PC-3 (cell line): ENCODE measurements at regions not wholly inside any gene's neighbourhood (a gene's known extent, or its start where the extent isn't known, plus 50 kb on each side); places are given as distances from the start of the nearest gene placed in this dataset.

Experiments used
- ATAC-seq: fragments of 200-7000 bp; cut with Tn5 transposase; 2 replicates; pipeline ENCODE4 v1.9.1; 2020; ENCODE audit warnings: mild to moderate bottlenecking, moderate library complexity
- BruUV-seq: library from RNA; stranded (reverse); fragments of 400-500 nt; replicated peaks from 2 replicates; lab custom pipeline; 2021; lab: Mats Ljungman, UMichigan
- CTCF ChIA-PET: fragments of 300-600 bp; sonication (Branson Sonifier 250); formaldehyde crosslinking; loops from one replicate; lab custom pipeline; 2022; ENCODE audit warnings: antibody characterized with exemption; lab: Charles Lee
- POLR2A ChIA-PET: fragments of 300-600 bp; sonication (Branson Sonifier 250); formaldehyde crosslinking; loops from one replicate; lab custom pipeline; 2022; ENCODE audit warnings: antibody characterized with exemption; ENCODE audit not compliant: unreplicated experiment; lab: Charles Lee
- DNase-seq: peaks from one replicate; pipeline ENCODE4 v3.0.0-alpha.2; 2015
- H2AFZ ChIP-seq: fragments of 300-600 bp; sonication (generic); 2 replicates; pipeline ENCODE4 v1.6.0; 2016; ENCODE audit warnings: antibody characterized with exemption, low read length
- H3F3A ChIP-seq: fragments of 300-600 bp; sonication (generic); one replicate; pipeline ENCODE4 v1.6.0; 2017; ENCODE audit warnings: antibody characterized with exemption, low read length, control low read depth, mild to moderate bottlenecking; ENCODE audit not compliant: unreplicated experiment
- H3K27ac ChIP-seq: fragments of 300-600 bp; sonication (generic); 2 replicates; pipeline ENCODE4 v1.5.1; 2016; ENCODE audit warnings: mild to moderate bottlenecking, low read length
- H3K27me3 ChIP-seq: fragments of 300-600 bp; sonication (generic); 2 replicates; pipeline ENCODE4 v1.6.1; 2016; ENCODE audit warnings: low read length, mixed read lengths
- H3K36me3 ChIP-seq: fragments of 300-600 bp; sonication (generic); 2 replicates; pipeline ENCODE4 v1.6.1; 2016; ENCODE audit warnings: low read depth, mixed run types, low read length, mixed read lengths
- H3K4me1 ChIP-seq: fragments of 300-600 bp; sonication (generic); 2 replicates; pipeline ENCODE4 v1.5.1; 2016; ENCODE audit warnings: low read length; ENCODE audit not compliant: insufficient read depth
- H3K4me2 ChIP-seq: fragments of 300-600 bp; sonication (generic); 2 replicates; pipeline ENCODE4 v1.6.0; 2016; ENCODE audit warnings: low read length
- H3K4me3 ChIP-seq: fragments of 300-600 bp; sonication (generic); 2 replicates; pipeline ENCODE4 v1.5.1; 2016; ENCODE audit warnings: mild to moderate bottlenecking, low read length, mixed read lengths
- H3K79me2 ChIP-seq: fragments of 300-600 bp; sonication (generic); 2 replicates; pipeline ENCODE4 v1.6.1; 2017; ENCODE audit warnings: low read length, mixed read lengths
- H3K9ac ChIP-seq: fragments of 300-600 bp; sonication (generic); 2 replicates; pipeline ENCODE4 v1.6.0; 2016; ENCODE audit warnings: mild to moderate bottlenecking, low read length
- H3K9me2 ChIP-seq: fragments of 300-600 bp; sonication (generic); replicated peaks from 2 replicates; pipeline ENCODE4 v1.6.1; 2016; ENCODE audit warnings: mixed run types, low read length, mixed read lengths
- H3K9me3 ChIP-seq: fragments of 300-600 bp; sonication (generic); 2 replicates; pipeline ENCODE4 v1.6.1; 2016; ENCODE audit warnings: low read length, mixed read lengths
- H4K20me1 ChIP-seq: fragments of 300-600 bp; sonication (generic); 2 replicates; pipeline ENCODE4 v1.6.1; 2016; ENCODE audit warnings: low read length, mixed read lengths
- CTCF ChIP-seq: fragments of 300-600 bp; sonication (generic); conservative IDR thresholded peaks from 2 replicates; pipeline ENCODE4 v1.5.1; 2017; ENCODE audit warnings: antibody characterized with exemption, low read depth, mild to moderate bottlenecking, low read length
- EZH2 ChIP-seq: fragments of 300-600 bp; sonication (generic); IDR thresholded peaks from one replicate; pipeline ENCODE4 v1.6.1; 2017; ENCODE audit warnings: antibody characterized with exemption, mild to moderate bottlenecking, low read length; ENCODE audit not compliant: unreplicated experiment
- EZH2phosphoT487 ChIP-seq: fragments of 300-600 bp; sonication (generic); IDR thresholded peaks from 2 replicates; pipeline ENCODE4 v1.6.1; 2018; ENCODE audit warnings: mild to moderate bottlenecking, antibody characterized with exemption, low read length, borderline replicate concordance
- intact Hi-C: fragments of 100-400 bp; cut with micrococcal nuclease; formaldehyde crosslinking; loops from 2 replicates; pipeline ENCODE4 v1.9.0; 2023

- Histone ChIP-seq H2AFZ (no peak overlapping the region), H3F3A (no peaks in the 10 kb centered on the region), H3K79me2 (no peaks in the 10 kb centered on the region), H3K9me2 (no peaks in the 10 kb centered on the region), H4K20me1 (no peaks in the 10 kb centered on the region), H3K27me3 (no peaks in the 10 kb centered on the region), H3K9me3 (no peaks in the 10 kb centered on the region), H3K4me3 (no peak overlapping the region), H3K4me1 (peaks cover 9% of the 10 kb centered on the region; the same call in 1 of the 2 replicates), H3K4me2 (no peak overlapping the region), H3K27ac (no peak overlapping the region), H3K36me3 (no peaks in the 10 kb centered on the region), H3K9ac (no peak overlapping the region)
- no TSS peak for BruUV-seq
- ATAC-seq (no peak), DNase-seq (no peak)
- TF ChIP-seq EZH2phosphoT487 = no peak
- TF ChIP-seq CTCF = no peak
- no peak for TF ChIP-seq EZH2
- intact Hi-C loops = no loop called here
- CTCF ChIA-PET = no interaction called here
- POLR2A ChIA-PET = no interaction called here
These were observed 148.7 kb downstream of the PTCHD1 start for GRCh38 chrX:23483396-23483795.

GRCh38 chrX:23493941-23494374, 159.3 kb downstream of the PTCHD1 start:
- no peak overlapping the region for H2AFZ ChIP-seq
- no peaks in the 10 kb centered on the region for H3K36me3 ChIP-seq
- H3F3A ChIP-seq = no peaks in the 10 kb centered on the region
- H3K9me3 ChIP-seq = no peaks in the 10 kb centered on the region
- no peak for TF ChIP-seq EZH2
- no peak for TF ChIP-seq EZH2phosphoT487
- no peak overlapping the region for H3K4me2 ChIP-seq
- H3K4me3 ChIP-seq = no peak overlapping the region
- peaks cover 11% of the 10 kb centered on the region for H3K4me1 ChIP-seq
- ATAC-seq = peak; percentile 31; the same call in 1 of the 2 replicates
- H3K27ac ChIP-seq = no peak overlapping the region
- no peaks in the 10 kb centered on the region for H3K79me2 ChIP-seq
- intact Hi-C loops = no loop called here
- H4K20me1 ChIP-seq = no peaks in the 10 kb centered on the region
- H3K27me3 ChIP-seq = no peaks in the 10 kb centered on the region
- no peaks in the 10 kb centered on the region for H3K9me2 ChIP-seq
- DNase-seq = peak; percentile 68
- CTCF ChIA-PET = no interaction called here
- H3K9ac ChIP-seq = no peak overlapping the region
- POLR2A ChIA-PET = no interaction called here
- BruUV-seq = no TSS peak

GRCh38 chrX:23494741-23495140, 160.1 kb downstream of the PTCHD1 start:
- intact Hi-C loops = no loop called here
- CTCF ChIA-PET = no interaction called here
- no peak for ATAC-seq

More at GRCh38 chrX:23494741-23495140, 160.1 kb downstream of the PTCHD1 start:
- no peak overlapping the region for H2AFZ ChIP-seq
- H3K4me1 ChIP-seq = peaks cover 11% of the 10 kb centered on the region
- H3K36me3 ChIP-seq = no peaks in the 10 kb centered on the region
- H3K27me3 ChIP-seq = no peaks in the 10 kb centered on the region
- no TSS peak for BruUV-seq
- no peaks in the 10 kb centered on the region for H4K20me1 ChIP-seq
- no peaks in the 10 kb centered on the region for H3K9me3 ChIP-seq
- no peaks in the 10 kb centered on the region for H3K79me2 ChIP-seq
- H3K9ac ChIP-seq = no peak overlapping the region
- no peak for DNase-seq
- H3K9me2 ChIP-seq = no peaks in the 10 kb centered on the region
- no peak overlapping the region for H3K4me3 ChIP-seq
- TF ChIP-seq CTCF = no peak
- no peak for TF ChIP-seq EZH2phosphoT487
- no peaks in the 10 kb centered on the region for H3F3A ChIP-seq
- no peak overlapping the region for H3K4me2 ChIP-seq
- no peak overlapping the region for H3K27ac ChIP-seq
- POLR2A ChIA-PET = no interaction called here
